HCEC 1CT (cell line): ENCODE measurements at regions not wholly inside any gene's neighbourhood (a gene's known extent, or its start where the extent isn't known, plus 50 kb on each side); places are given as distances from the start of the nearest gene placed in this dataset.

Experiments used
- DNase-seq: peaks from one replicate; pipeline ENCODE4 v3.0.0-alpha.2; 2017

GRCh38 chr3:27589795-27590194 is 105.6 kb upstream of the SLC4A7 start:
- DNase-seq: peak; percentile 26

DNA sequence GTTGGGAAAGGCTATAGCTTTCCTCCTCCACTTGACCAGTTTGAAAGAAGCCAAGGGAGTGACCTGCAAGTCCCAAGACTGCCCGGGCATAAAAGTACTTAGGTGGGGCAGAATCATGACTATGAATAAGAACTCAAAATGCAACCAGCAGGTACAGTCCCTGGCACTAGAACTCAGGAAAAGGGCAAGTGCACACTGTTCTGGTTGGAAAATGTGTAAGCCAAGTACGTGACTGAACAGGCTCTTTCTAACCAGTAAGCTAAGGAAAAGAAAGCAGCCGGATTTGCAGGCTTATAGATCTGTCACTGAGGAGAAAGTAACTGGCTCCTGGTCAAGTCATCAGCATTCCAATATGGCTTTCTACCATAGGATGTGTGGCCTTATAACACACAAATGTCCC is 101.2 kb upstream of the SLC4A7 start:
- no peak for DNase-seq

DNA sequence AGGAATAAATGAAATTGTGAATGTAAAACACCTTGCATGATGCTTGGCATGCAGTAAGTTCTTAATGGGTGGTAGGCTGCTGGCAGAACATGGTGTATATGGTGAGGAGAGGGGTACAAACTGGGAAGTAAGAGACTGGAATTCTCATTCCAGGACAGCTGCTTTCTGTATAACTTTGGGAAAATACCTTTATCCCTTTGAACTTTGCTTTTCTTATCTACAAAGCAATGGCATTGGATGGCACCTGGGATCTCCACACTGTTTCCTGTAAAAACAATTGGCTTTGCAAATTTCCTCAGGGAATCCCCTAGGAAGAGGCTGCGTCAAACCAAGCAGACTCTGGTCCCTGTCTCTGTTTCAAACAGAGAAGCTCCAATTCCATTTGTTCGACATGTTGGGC is 100.7 kb upstream of the SLC4A7 start:
- DNase-seq: no peak

- no peak for DNase-seq
These were observed 97.7 kb upstream of the SLC4A7 start for GRCh38 chr3:27581852-27582251.

- DNase-seq: peak; percentile 33
These were observed 93.8 kb upstream of the SLC4A7 start for GRCh38 chr3:27578032-27578431.

DNA sequence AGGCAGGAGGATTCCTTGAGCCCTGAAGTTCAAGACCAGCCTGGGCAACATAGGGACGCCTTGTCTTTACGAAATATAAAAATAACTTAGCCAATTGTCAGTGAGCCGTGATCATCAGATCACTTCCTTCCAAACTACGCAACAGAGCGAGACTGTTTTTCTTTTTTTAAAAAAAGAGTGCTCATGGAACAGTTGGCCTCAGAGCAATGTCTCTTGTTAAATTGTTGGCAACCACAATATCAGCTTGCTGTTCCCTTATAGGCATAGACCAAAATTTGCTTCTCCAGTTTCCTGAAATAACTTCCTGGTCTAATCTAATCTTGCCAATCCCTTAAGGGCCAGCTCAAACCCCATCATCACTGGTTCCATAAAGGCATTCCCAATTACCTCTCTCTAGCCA is 93.3 kb upstream of the SLC4A7 start:
- no peak for DNase-seq

- no peak for DNase-seq
These were observed 92.0 kb upstream of the SLC4A7 start for GRCh38 chr3:27576171-27576570.

DNA sequence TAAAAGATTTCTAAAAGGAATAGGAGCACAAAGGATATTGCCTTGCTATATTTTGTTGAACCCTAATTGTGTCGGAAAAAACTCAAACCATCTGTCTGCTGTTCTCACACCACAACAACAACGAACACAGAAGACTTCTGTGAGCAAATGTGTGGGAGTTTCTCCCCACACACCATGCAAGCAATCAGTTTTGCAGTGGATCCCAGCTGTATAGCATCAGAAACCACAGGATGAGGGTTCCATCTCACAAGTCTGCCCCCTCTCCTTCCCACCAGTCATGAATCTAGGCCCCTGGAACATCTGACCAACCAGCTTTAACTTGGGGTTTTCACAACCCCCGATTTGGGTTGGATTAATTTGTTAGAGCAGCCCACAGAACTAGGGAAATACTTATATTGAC is 91.3 kb upstream of the SLC4A7 start:
- DNase-seq: no peak

DNA sequence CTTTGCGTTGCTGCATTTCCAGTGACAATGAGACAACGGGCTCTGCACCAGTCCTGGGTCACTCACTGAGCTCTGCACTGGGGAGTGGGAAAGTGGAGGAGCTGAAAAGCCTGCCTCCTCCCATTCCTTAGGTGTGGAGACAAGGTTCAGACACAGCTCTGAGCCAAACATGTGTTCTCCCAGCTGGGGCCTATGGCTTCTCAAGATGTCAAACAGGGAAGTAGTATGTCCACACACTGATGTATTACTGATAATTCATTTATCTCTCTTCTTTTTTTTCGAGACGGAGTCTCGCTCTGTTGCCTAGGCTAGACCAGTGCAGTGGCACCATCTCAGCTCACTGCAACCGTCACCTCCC is 90.2 kb upstream of the SLC4A7 start:
- DNase-seq: no peak

GRCh38 chr3:27573780-27574437 is 89.7 kb upstream of the SLC4A7 start:
- DNase-seq: no peak

DNA sequence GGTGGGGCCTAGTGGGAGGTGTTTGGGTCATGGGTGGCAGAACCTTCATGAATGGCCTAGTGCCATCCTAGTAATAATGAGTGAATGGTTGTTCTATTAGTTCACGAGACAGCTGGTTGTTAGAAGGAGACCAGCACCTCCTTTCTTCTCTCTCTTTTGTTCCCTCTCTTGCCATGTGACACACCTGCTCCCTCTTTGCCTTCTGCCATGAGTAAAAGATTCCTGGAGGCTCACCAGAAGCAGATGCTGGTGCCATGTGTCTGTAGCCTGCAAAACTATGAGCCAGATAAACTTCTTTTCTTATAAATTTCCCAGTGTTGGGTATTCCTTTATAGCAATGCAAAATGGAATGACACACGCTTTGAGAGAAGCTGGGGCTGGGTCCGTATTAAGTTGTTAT is 89.0 kb upstream of the SLC4A7 start:
- no peak for DNase-seq

DNA sequence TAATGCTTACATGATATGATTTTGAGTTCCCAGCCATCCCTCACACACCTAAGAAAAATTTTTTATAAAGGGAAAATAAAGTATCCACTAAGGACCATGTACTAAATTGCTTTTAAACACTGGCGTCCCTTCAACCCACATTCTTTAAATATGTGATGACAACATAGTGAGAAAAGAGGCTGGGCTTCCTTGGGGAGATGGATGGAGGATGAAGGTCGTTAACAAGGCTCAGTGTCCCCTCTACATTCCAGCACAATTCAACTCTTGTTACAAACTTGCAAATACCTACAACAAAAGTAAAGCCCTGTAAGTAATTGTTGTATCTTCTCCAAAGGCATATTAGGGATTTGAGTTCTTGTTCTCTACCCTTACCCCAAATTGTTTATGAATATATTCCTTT is 87.2 kb upstream of the SLC4A7 start:
- no peak for DNase-seq

DNA sequence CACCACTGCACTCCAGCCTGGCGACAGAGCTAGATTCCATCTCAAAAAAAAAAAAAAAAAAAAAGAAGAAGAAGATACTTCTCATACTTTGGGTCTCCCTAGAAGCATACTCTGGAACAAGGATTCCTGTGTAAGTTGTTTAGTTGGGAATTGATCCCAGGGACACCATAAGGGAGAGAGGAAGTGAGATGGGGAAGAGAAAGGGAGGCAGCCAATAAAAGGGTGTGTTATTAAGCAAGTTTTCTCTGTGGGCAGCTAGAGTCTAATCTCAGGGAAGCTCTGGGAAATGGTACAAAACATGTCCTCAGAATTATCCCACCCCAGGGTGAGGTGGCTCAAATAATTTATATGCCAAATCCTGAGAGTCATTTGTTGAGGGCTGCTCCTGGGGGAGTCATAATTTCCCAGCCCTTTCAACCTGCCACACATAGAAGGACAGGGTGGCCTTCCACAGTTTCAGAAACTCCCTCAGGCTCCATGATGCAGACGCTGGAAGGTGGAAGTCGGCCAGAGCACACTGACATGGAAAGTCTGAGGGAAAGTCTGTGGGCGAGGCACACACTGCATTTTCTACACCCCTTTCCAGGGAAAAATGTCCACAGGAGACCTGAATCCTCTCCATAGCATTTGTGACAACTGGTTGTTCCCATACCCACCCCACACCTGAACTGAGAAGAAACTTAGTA is 86.4 kb upstream of the SLC4A7 start:
- no peak for DNase-seq

DNA sequence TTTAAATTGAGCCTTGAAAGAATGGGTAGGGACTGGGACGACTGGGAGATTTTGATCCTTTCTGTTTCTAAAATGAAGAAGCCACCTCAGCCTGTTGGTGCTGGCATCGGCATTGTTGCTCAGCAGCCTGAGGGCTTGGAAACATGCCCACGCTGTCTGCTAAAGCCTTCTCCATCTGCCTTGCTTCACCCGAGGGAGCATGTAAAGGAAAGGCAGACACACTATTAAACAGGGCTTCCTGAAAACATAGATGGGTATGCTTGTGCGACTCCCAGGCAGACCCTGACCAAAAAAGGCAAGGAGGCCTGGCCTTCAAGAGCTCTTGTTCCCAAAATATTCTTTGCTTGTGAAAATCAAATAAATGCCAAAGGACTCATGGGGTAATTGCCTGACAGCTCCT is 84.2 kb upstream of the SLC4A7 start:
- DNase-seq: peak; percentile 15

- no peak for DNase-seq
These were observed 83.1 kb upstream of the SLC4A7 start for GRCh38 chr3:27567251-27567650.

DNA sequence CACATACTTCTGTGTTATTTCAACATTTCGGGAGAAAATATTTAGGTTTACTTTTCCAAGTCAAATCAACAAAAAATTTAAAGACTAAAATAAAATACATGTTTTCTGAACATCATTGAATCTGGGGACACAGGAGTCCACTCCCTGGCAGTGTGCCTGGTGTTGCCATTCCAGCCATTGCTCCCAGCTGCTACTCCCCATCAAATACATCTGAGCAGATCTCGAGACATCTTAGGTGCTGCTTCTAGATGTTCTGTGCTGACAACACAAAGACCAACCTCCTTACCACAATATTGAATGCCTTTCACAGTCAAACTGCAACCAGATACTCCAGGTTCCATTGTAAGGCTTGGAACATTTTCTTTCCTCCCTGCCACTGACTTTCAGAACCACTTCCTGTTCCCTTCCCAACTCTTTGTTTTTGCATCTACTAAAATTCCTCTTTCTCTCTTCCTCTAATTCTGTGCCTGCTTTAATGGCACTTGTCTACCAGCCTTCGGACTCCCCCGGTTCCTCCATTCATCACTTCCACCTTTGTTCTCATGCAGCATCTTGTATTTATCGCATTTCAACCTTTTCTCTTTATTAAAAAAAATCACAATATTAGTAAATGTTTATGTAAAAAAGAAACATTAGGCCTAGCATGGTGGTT is 81.1 kb upstream of the SLC4A7 start:
- DNase-seq: no peak

- no peak for DNase-seq
These were observed 77.4 kb upstream of the SLC4A7 start for GRCh38 chr3:27561576-27561975.

- DNase-seq: no peak
These were observed 76.4 kb upstream of the SLC4A7 start for GRCh38 chr3:27560484-27561056.

GRCh38 chr3:27559835-27560234 is 75.7 kb upstream of the SLC4A7 start:
- no peak for DNase-seq

DNA sequence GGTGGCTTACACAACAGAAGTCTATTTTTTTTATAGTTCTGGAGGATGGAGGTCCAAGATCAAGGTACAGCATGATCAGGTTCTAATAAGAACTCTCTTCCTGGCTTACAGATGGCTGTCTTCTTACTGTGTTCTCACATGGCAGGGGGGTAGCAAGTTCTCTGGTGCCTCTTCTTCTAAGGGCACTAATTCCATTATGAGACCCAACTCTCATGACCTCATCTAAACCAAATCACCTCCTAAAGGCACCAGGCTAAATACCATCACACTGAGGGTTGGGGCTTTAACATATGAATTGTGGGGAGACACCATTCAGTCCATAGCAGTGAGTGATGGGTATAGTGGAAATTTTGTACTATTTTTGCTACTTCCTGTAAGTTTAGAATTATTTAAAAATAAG is 75.2 kb upstream of the SLC4A7 start:
- no peak for DNase-seq

DNA sequence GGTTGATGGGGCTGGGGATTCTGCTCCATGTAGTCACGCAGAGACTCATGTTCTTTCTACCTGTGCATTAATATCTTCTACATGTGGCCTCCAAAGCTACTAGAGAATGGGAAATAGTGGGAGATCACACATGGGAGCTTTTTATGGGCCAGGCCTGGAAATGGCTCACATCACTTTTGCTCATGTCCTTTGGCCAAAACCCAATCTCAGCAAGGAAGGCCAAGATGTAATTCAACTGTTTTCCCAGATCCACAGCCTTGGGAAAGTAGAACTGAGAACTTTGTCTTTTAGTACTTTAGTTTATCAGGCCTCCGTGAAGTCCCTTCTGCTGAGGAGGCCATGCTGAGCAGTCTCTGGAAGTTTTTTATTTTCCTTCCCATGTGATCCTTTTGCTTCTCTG is 73.2 kb upstream of the SLC4A7 start:
- DNase-seq: no peak

DNA sequence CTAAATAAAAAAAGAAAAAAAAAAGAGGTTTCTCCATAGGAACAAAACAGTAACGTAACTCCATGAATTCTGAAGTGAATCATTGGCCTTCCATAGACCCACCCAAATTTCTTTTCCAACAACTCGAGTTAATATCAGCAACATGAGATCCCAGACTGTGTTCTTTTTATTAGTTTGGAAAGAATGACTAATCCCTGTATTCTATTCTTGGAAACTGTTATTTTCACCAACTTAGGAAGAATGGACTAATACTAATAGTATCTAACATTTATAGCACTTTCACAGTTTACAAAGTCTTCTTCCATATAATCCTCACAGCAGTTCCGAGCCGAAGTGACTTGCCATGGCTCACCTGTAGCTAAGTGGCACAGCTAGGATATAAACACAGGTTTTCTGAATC is 72.7 kb upstream of the SLC4A7 start:
- peak; percentile 54 for DNase-seq

GRCh38 chr3:27554706-27555105 is 70.5 kb upstream of the SLC4A7 start:
- no peak for DNase-seq

- no peak for DNase-seq
These were observed 69.8 kb upstream of the SLC4A7 start for GRCh38 chr3:27553886-27554540.
